ENCODE measurements at regions not wholly inside any gene's neighbourhood (a gene's known extent, or its start where the extent isn't known, plus 50 kb on each side); places are given as distances from the start of the nearest gene placed in this dataset.

GRCh38 chr4:121554382-121554781 is 142.4 kb downstream of the ANXA5 start:
- H3K36me3 ChIP-seq (ENCODE audit: control insufficient read depth in 2 of 2, insufficient read depth in 2 of 2, low read length in 1 of 2): no peaks in the 10 kb centered on the region
- 58% methylated on average over 4 of the region's 4 CpGs for WGBS (ENCODE audit: insufficient coverage, insufficient replicate concordance, low lambda C conversion rate, missing lambda C conversion rate)
- intact Hi-C loops (cut with micrococcal nuclease; ENCODE audit: unreplicated experiment): no loop called here
- no peak overlapping the region for H3K9ac ChIP-seq (ENCODE audit: control insufficient read depth, insufficient read depth, low read length)
- no peak overlapping the region for H3K4me3 ChIP-seq
- SMC1A ChIA-PET (ENCODE audit: uncharacterized antibody, unreplicated experiment): no interaction called here
- POLR2A ChIA-PET: no interaction called here
- no peaks in the 10 kb centered on the region for H3K9me3 ChIP-seq (replicated peaks; ENCODE audit: control insufficient read depth, insufficient read depth, low read length)
- DNase-seq (ENCODE audit: low read depth, low spot score) (no peak), ATAC-seq (no peak), FAIRE-seq (no peak)
- no peaks in the 10 kb centered on the region for H4K20me1 ChIP-seq (ENCODE audit: control insufficient read depth, insufficient read depth)
- no peak overlapping the region for H3K4me2 ChIP-seq (ENCODE audit: control insufficient read depth, insufficient read depth)
- no peaks in the 10 kb centered on the region for H3K4me1 ChIP-seq (ENCODE audit: control insufficient read depth, insufficient read depth, low read length)
- no peaks in the 10 kb centered on the region for H3K79me2 ChIP-seq (ENCODE audit: control insufficient read depth, insufficient read depth, low read length)
- in situ Hi-C loops (cut with MboI): no loop called here
- TF ChIP-seq SMC3 (IDR thresholded peaks at IDR 0.05; ENCODE audit: borderline replicate concordance, low read length) (no peak), CHD4 (IDR thresholded peaks at IDR 0.05) (no peak), RBBP5 (conservative IDR thresholded peaks at IDR 0.05) (no peak), HDGF (IDR thresholded peaks at IDR 0.05) (no peak), CHD2 (IDR thresholded peaks at IDR 0.05; ENCODE audit: borderline replicate concordance, low read depth, low read length) (no peak), IKZF2 (IDR thresholded peaks at IDR 0.05) (no peak), SMAD5 (IDR thresholded peaks at IDR 0.05; ENCODE audit: low read depth) (no peak), ZZZ3 (IDR thresholded peaks at IDR 0.05; ENCODE audit: control insufficient read depth, insufficient read length, low read depth) (no peak), NFXL1 (IDR thresholded peaks at IDR 0.05; ENCODE audit: borderline replicate concordance) (no peak)
- CTCF ChIA-PET: no interaction called here
- H3K27me3 ChIP-seq (replicated peaks in 1 of 2; ENCODE audit: control insufficient read depth in 2 of 2, insufficient read depth in 2 of 2, low read length in 1 of 2): no peaks in the 10 kb centered on the region
- no peak overlapping the region for H3K27ac ChIP-seq (ENCODE audit: control insufficient read depth, insufficient read depth)
- no TSS peak for BruUV-seq (replicated peaks)
- H2AFZ ChIP-seq (ENCODE audit: control insufficient read depth, low read depth, low read length): no peak overlapping the region
- RAD21 ChIA-PET (ENCODE audit: unreplicated experiment): no interaction called here

- CTCF ChIA-PET: no interaction called here
- Histone ChIP-seq H3K79me2 (ENCODE audit: control insufficient read depth, insufficient read depth, low read length) (no peaks in the 10 kb centered on the region), H3K9me3 (replicated peaks; ENCODE audit: control insufficient read depth, insufficient read depth, low read length) (no peaks in the 10 kb centered on the region), H3K9ac (ENCODE audit: control insufficient read depth, insufficient read depth, low read length) (no peak overlapping the region), H3K4me3 (no peak overlapping the region), H3K27ac (ENCODE audit: control insufficient read depth, insufficient read depth) (no peak overlapping the region), H4K20me1 (ENCODE audit: control insufficient read depth, insufficient read depth) (no peaks in the 10 kb centered on the region), H3K4me1 (ENCODE audit: control insufficient read depth, insufficient read depth, low read length) (no peaks in the 10 kb centered on the region), H3K36me3 (ENCODE audit: control insufficient read depth in 2 of 2, insufficient read depth in 2 of 2, low read length in 1 of 2) (no peaks in the 10 kb centered on the region), H3K27me3 (replicated peaks in 1 of 2; ENCODE audit: control insufficient read depth in 2 of 2, insufficient read depth in 2 of 2, low read length in 1 of 2) (no peaks in the 10 kb centered on the region), H3K4me2 (ENCODE audit: control insufficient read depth, insufficient read depth) (no peak overlapping the region), H2AFZ (ENCODE audit: control insufficient read depth, low read depth, low read length) (no peak overlapping the region)
- POLR2A ChIA-PET: no interaction called here
- in situ Hi-C loops (cut with MboI): no loop called here
- ATAC-seq (no peak), DNase-seq (ENCODE audit: low read depth, low spot score) (no peak), FAIRE-seq (no peak)
- 47% methylated on average over 1 of the region's 1 CpG for WGBS (ENCODE audit: insufficient coverage, insufficient replicate concordance, low lambda C conversion rate, missing lambda C conversion rate)
- RAD21 ChIA-PET (ENCODE audit: unreplicated experiment): no interaction called here
- TF ChIP-seq NRF1 (conservative IDR thresholded peaks at IDR 0.05; ENCODE audit: low read depth, low read length) (no peak), ATF2 (IDR thresholded peaks at IDR 0.05; ENCODE audit: low read length) (no peak), KAT2A (conservative IDR thresholded peaks at IDR 0.05; ENCODE audit: control insufficient read depth, low read depth, low read length) (no peak), MEF2B (IDR thresholded peaks at IDR 0.05; ENCODE audit: partially characterized antibody, poor library complexity, severe bottlenecking) (no peak), ASH2L (IDR thresholded peaks at IDR 0.05; ENCODE audit: borderline replicate concordance, low read depth) (no peak), ATF7 (IDR thresholded peaks at IDR 0.05; ENCODE audit: low read depth) (no peak), HCFC1 (IDR thresholded peaks at IDR 0.05; ENCODE audit: low read length) (no peak), SRF (IDR thresholded peaks at IDR 0.05; ENCODE audit: low read depth in 2 of 2, low read length in 2 of 2) (no peak), TCF12 (IDR thresholded peaks at IDR 0.05; ENCODE audit: low read depth, low read length) (no peak), ZNF274 (IDR thresholded peaks at IDR 0.05; ENCODE audit: insufficient read depth, insufficient read length) (no peak)
- intact Hi-C loops (cut with micrococcal nuclease; ENCODE audit: unreplicated experiment): no loop called here
- SMC1A ChIA-PET (ENCODE audit: uncharacterized antibody, unreplicated experiment): no interaction called here
- no TSS peak for BruUV-seq (replicated peaks)
Observed at GRCh38 chr4:121551881-121552280, 144.9 kb downstream of the ANXA5 start.

Measured in GM12878 (cell line).